GM19043 (cell line): ENCODE measurements at regions not wholly inside any gene's neighbourhood (a gene's known extent, or its start where the extent isn't known, plus 50 kb on each side); places are given as distances from the start of the nearest gene placed in this dataset.
"Not testable (repeated sequence)": the region's sequence is repeated elsewhere in the genome, so short reads cannot be mapped to it uniquely, and the experiment has no call there.

Source experiments
- ATAC-seq: cut with Tn5 transposase; IDR thresholded peaks from one replicate; pipeline ENCODE4 v1.9.1; 2021; ENCODE audit warnings: low read depth; ENCODE audit not compliant: unreplicated experiment

- no peak for ATAC-seq
Measured at GRCh38 chr12:131494741-131495524, 216.0 kb upstream of the SFSWAP start.

- ATAC-seq, result no peak
Measured at GRCh38 chr12:131497966-131498365, 212.9 kb upstream of the SFSWAP start.

GRCh38 chr12:131499160-131499863 lies 211.6 kb upstream of the SFSWAP start:
- no peak for ATAC-seq

- no peak for ATAC-seq
Measured at GRCh38 chr12:131499864-131500190, 211.1 kb upstream of the SFSWAP start.

- ATAC-seq, result no peak
Measured at GRCh38 chr12:131500564-131500963, 210.3 kb upstream of the SFSWAP start.

- ATAC-seq, result no peak
Measured at GRCh38 chr12:131505561-131505960, 205.3 kb upstream of the SFSWAP start.

GRCh38 chr12:131506426-131506825 lies 204.5 kb upstream of the SFSWAP start:
- ATAC-seq, result no peak

- ATAC-seq, result no peak
Measured at GRCh38 chr12:131507094-131507493, 203.8 kb upstream of the SFSWAP start.

- no peak for ATAC-seq
Measured at GRCh38 chr12:131507881-131508280, 203.0 kb upstream of the SFSWAP start.

GRCh38 chr12:131509701-131510100 lies 201.2 kb upstream of the SFSWAP start:
- no peak for ATAC-seq

- ATAC-seq, result no peak
Measured at GRCh38 chr12:131510431-131510830, 200.5 kb upstream of the SFSWAP start.

GRCh38 chr12:131511391-131511802 lies 199.5 kb upstream of the SFSWAP start:
- peak; percentile 97 for ATAC-seq

- ATAC-seq, result peak; percentile 17
Measured at GRCh38 chr12:131511803-131512561, 198.9 kb upstream of the SFSWAP start.

- ATAC-seq, result no peak
Measured at GRCh38 chr12:131513606-131514005, 197.3 kb upstream of the SFSWAP start.

GRCh38 chr12:131520553-131520952 lies 190.3 kb upstream of the SFSWAP start:
- ATAC-seq, result not testable (repeated sequence)

GRCh38 chr12:131521326-131521725 lies 189.6 kb upstream of the SFSWAP start:
- ATAC-seq, result no peak

- ATAC-seq, result no peak
Measured at GRCh38 chr12:131525795-131526508, 184.9 kb upstream of the SFSWAP start.

GRCh38 chr12:131527092-131527491 lies 183.8 kb upstream of the SFSWAP start:
- ATAC-seq, result no peak

GRCh38 chr12:131527736-131528135 lies 183.2 kb upstream of the SFSWAP start:
- ATAC-seq, result no peak

GRCh38 chr12:131528144-131528543 lies 182.7 kb upstream of the SFSWAP start:
- no peak for ATAC-seq

GRCh38 chr12:131528667-131529066 lies 182.2 kb upstream of the SFSWAP start:
- no peak for ATAC-seq
